Smooth muscle cell (in vitro differentiated cells): ENCODE measurements at regions not wholly inside any gene's neighbourhood (a gene's known extent, or its start where the extent isn't known, plus 50 kb on each side); places are given as distances from the start of the nearest gene placed in this dataset.

Experiments used
- DNase-seq: peaks from one replicate; lab custom pipeline; 2025; ENCODE audit not compliant: unreplicated experiment; lab: John Stamatoyannopoulos, UW
- H2AFZ ChIP-seq: fragments of 200-600 bp; sonication (generic); 2 replicates; pipeline ENCODE4 v1.6.0; 2016; ENCODE audit warnings: antibody characterized with exemption, low read depth, mild to moderate bottlenecking
- H3F3A ChIP-seq: fragments of 200-600 bp; sonication (generic); 2 replicates; pipeline ENCODE4 v1.6.0; 2017; ENCODE audit warnings: antibody characterized with exemption, low read depth
- H3K27ac ChIP-seq: fragments of 200-600 bp; sonication (generic); 2 replicates; pipeline ENCODE4 v1.5.1; 2016; ENCODE audit warnings: low read depth, mild to moderate bottlenecking
- H3K27me3 ChIP-seq: fragments of 200-600 bp; sonication (generic); 2 replicates; pipeline ENCODE4 v1.6.1; 2016; ENCODE audit warnings: low read depth, mild to moderate bottlenecking
- H3K36me3 ChIP-seq: fragments of 200-600 bp; sonication (generic); 2 replicates; pipeline ENCODE4 v1.5.1; 2016; ENCODE audit warnings: low read depth
- H3K4me1 ChIP-seq: fragments of 200-600 bp; sonication (generic); 2 replicates; pipeline ENCODE4 v1.5.1; 2016; ENCODE audit warnings: low read depth
- H3K4me2 ChIP-seq: fragments of 200-600 bp; sonication (generic); 2 replicates; pipeline ENCODE4 v1.6.0; 2016; ENCODE audit warnings: mild to moderate bottlenecking
- H3K4me3 ChIP-seq: fragments of 200-600 bp; sonication (generic); 2 replicates; pipeline ENCODE4 v1.5.1; 2016; ENCODE audit warnings: mild to moderate bottlenecking
- H3K79me2 ChIP-seq: fragments of 200-600 bp; sonication (generic); 2 replicates; pipeline ENCODE4 v1.6.0; 2016; ENCODE audit warnings: low read depth, mild to moderate bottlenecking
- H3K9ac ChIP-seq: fragments of 200-600 bp; sonication (generic); 2 replicates; pipeline ENCODE4 v1.6.0; 2016; ENCODE audit warnings: low read depth
- H3K9me3 ChIP-seq: fragments of 200-600 bp; sonication (generic); replicated peaks from 2 replicates; pipeline ENCODE4 v1.5.1; 2016; ENCODE audit warnings: low read depth
- H4K20me1 ChIP-seq: fragments of 200-600 bp; sonication (generic); 2 replicates; pipeline ENCODE4 v1.6.0; 2016; ENCODE audit warnings: low read depth
- WGBS: methylation state at CpG from one replicate; pipeline ENCODE4 v1.1.7; 2016; ENCODE audit warnings: low lambda C conversion rate; 5-methylcytosine and 5-hydroxymethylcytosine counted together
- TF ChIP-seq, protein P1 (sequence below): fragments of 200-600 bp; sonication (generic); IDR thresholded peaks from 2 replicates; pipeline ENCODE4 v1.5.1; 2017; ENCODE audit warnings: borderline replicate concordance, mild to moderate bottlenecking, antibody characterized with exemption; ENCODE audit not compliant: insufficient read depth, poor library complexity, severe bottlenecking

- Histone ChIP-seq H2AFZ (no peak overlapping the region), H4K20me1 (no peaks in the 10 kb centered on the region), H3K27ac (no peak overlapping the region), H3K4me1 (no peaks in the 10 kb centered on the region), H3F3A (no peaks in the 10 kb centered on the region), H3K27me3 (no peaks in the 10 kb centered on the region), H3K36me3 (no peaks in the 10 kb centered on the region), H3K4me3 (no peak overlapping the region), H3K9ac (no peak overlapping the region), H3K4me2 (no peak overlapping the region), H3K79me2 (no peaks in the 10 kb centered on the region), H3K9me3 (no peaks in the 10 kb centered on the region)
- no peak for DNase-seq
- 60% methylated on average over 13 of the region's 13 CpGs for WGBS
- TF ChIP-seq, protein P1, sequence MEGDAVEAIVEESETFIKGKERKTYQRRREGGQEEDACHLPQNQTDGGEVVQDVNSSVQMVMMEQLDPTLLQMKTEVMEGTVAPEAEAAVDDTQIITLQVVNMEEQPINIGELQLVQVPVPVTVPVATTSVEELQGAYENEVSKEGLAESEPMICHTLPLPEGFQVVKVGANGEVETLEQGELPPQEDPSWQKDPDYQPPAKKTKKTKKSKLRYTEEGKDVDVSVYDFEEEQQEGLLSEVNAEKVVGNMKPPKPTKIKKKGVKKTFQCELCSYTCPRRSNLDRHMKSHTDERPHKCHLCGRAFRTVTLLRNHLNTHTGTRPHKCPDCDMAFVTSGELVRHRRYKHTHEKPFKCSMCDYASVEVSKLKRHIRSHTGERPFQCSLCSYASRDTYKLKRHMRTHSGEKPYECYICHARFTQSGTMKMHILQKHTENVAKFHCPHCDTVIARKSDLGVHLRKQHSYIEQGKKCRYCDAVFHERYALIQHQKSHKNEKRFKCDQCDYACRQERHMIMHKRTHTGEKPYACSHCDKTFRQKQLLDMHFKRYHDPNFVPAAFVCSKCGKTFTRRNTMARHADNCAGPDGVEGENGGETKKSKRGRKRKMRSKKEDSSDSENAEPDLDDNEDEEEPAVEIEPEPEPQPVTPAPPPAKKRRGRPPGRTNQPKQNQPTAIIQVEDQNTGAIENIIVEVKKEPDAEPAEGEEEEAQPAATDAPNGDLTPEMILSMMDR, result no peak
Observed at GRCh38 chr3:72571638-72572114, 276.6 kb downstream of the SHQ1 start.

DNA sequence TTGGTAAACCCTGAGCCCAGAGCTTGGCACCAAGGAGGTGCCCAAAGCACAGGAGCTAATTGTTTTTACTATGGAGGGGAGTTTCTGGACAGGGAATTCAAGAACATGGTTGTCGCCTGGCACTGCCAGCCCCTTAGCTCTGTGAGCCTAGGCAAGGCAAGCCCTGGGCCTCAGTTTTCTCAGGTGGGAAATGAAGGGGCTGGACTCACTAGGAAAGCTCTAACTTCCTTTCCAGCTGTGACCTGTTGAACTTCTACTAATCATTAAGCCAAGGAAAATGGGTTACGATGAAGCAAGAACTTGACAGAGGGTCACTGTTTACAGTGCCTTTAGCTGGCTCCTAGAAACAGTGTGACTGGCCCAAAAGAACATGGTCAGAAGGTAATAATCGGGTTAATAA is 277.2 kb downstream of the SHQ1 start:
- Histone ChIP-seq H3K9ac (no peak overlapping the region), H3K79me2 (no peaks in the 10 kb centered on the region), H3K36me3 (no peaks in the 10 kb centered on the region), H3K27me3 (no peaks in the 10 kb centered on the region), H2AFZ (no peak overlapping the region), H3K4me3 (no peak overlapping the region), H3K9me3 (no peaks in the 10 kb centered on the region), H3K4me1 (no peaks in the 10 kb centered on the region), H3K27ac (no peak overlapping the region), H3K4me2 (no peak overlapping the region), H3F3A (no peaks in the 10 kb centered on the region), H4K20me1 (no peaks in the 10 kb centered on the region)
- TF ChIP-seq, protein P1, result no peak
- 96% methylated on average over 3 of the region's 3 CpGs for WGBS
- no peak for DNase-seq

DNA sequence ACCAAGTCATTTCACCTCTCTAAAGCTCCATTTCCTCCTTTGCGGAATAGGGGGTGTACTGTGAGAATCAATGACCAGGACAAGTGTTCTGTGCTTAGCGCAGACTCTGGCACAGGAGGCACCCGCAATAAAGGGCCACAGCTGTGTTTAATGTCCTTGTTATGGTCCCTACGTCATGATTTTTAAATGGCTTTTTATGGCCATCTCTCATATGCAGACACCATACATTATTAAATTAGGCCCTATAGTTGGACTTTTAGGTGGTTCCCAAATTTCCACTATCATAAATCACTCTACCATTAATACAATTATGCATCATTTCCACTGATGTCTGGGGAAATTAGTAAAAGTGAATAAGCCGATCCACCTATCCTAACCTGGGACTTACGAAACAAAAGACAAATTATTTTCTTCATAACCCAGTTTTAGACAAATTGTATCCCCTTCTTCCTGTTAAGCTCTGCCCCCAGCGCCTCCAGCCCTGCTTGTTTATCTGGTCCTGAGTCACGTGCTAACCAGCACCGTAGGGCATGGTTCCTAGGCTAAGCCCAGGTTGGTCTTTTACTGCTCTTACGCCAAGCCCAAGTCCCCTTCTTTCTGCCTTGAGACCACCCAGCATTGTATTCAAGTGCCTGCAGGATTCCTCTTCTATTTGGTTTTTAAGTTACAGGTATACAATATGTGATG is 278.3 kb downstream of the SHQ1 start:
- TF ChIP-seq, protein P1, result no peak
- no peak overlapping the region for H3K9ac ChIP-seq
- no peaks in the 10 kb centered on the region for H3K4me1 ChIP-seq
- no peak overlapping the region for H3K4me3 ChIP-seq
- H3K36me3 ChIP-seq, result no peaks in the 10 kb centered on the region
- H3K4me2 ChIP-seq, result no peak overlapping the region
- no peaks in the 10 kb centered on the region for H3K27me3 ChIP-seq
- H3K9me3 ChIP-seq, result no peaks in the 10 kb centered on the region
- no peak overlapping the region for H3K27ac ChIP-seq
- WGBS, result 95% methylated on average over 10 of the region's 10 CpGs
- no peaks in the 10 kb centered on the region for H4K20me1 ChIP-seq
- DNase-seq, result no peak
- H3F3A ChIP-seq, result no peaks in the 10 kb centered on the region
- H2AFZ ChIP-seq, result no peak overlapping the region
- no peaks in the 10 kb centered on the region for H3K79me2 ChIP-seq

- no peaks in the 10 kb centered on the region for H3F3A ChIP-seq
- WGBS, result 89% methylated on average over 11 of the region's 11 CpGs
Observed at GRCh38 chr3:72568083-72568482, 280.2 kb downstream of the SHQ1 start.

More at GRCh38 chr3:72568083-72568482, 280.2 kb downstream of the SHQ1 start:
- Histone ChIP-seq H3K27ac (no peak overlapping the region), H3K79me2 (no peaks in the 10 kb centered on the region), H3K4me1 (no peaks in the 10 kb centered on the region), H4K20me1 (no peaks in the 10 kb centered on the region), H3K36me3 (no peaks in the 10 kb centered on the region), H3K9ac (no peak overlapping the region), H3K9me3 (no peaks in the 10 kb centered on the region), H3K27me3 (no peaks in the 10 kb centered on the region), H3K4me2 (no peak overlapping the region), H2AFZ (no peak overlapping the region), H3K4me3 (no peak overlapping the region)
- TF ChIP-seq, protein P1, result no peak
- no peak for DNase-seq
